ENCODE measurements at regions not wholly inside any gene's neighbourhood (a gene's known extent, or its start where the extent isn't known, plus 50 kb on each side); places are given as distances from the start of the nearest gene placed in this dataset.

GRCh38 chr15:81886591-81886990 lies 159.2 kb downstream of the MEX3B start:
- TF ChIP-seq CTCF (IDR thresholded peaks at IDR 0.05) (no peak), ZFX (IDR thresholded peaks at IDR 0.05; ENCODE audit: borderline replicate concordance) (no peak)
